SK-N-SH treated with all-trans-retinoic acid at 6 μM for 48 hours (cell line): ENCODE measurements at regions not wholly inside any gene's neighbourhood (a gene's known extent, or its start where the extent isn't known, plus 50 kb on each side); places are given as distances from the start of the nearest gene placed in this dataset.

ENCODE experiments used
- ATAC-seq: fragments of 200-7000 bp; cut with Tn5 transposase; 3 replicates; pipeline ENCODE4 v1.9.1; 2020; ENCODE audit warnings: mild to moderate bottlenecking, moderate library complexity
- CREB5 ChIP-seq: fragments of 250-450 bp; sonication (Bioruptor Pico); IDR thresholded peaks from 2 replicates; pipeline ENCODE4 v1.5.1; 2020; ENCODE audit warnings: low read depth, mild to moderate bottlenecking, moderate library complexity
- CSDC2 ChIP-seq: fragments of 250-450 bp; sonication (Bioruptor Pico); IDR thresholded peaks from 2 replicates; pipeline ENCODE4 v1.5.0; 2020; ENCODE audit warnings: mild to moderate bottlenecking, moderate library complexity
- ESRRG ChIP-seq: fragments of 250-450 bp; sonication (Bioruptor Pico); IDR thresholded peaks from 2 replicates; pipeline ENCODE4 v1.6.1; 2021; ENCODE audit warnings: mild to moderate bottlenecking
- GLIS3 ChIP-seq: fragments of 250-450 bp; sonication (Bioruptor Pico); IDR thresholded peaks from 2 replicates; pipeline ENCODE4 v1.5.0; 2020; ENCODE audit warnings: mild to moderate bottlenecking, moderate library complexity
- ISL1 ChIP-seq: fragments of 250-450 bp; sonication (Bioruptor Pico); IDR thresholded peaks from 2 replicates; pipeline ENCODE4 v2.1.2; 2022; ENCODE audit warnings: mild to moderate bottlenecking, moderate library complexity
- OSR1 ChIP-seq: fragments of 250-450 bp; sonication (Bioruptor Pico); IDR thresholded peaks from 2 replicates; pipeline ENCODE4 v1.8.0; 2022; ENCODE audit warnings: moderate library complexity, mild to moderate bottlenecking, inconsistent platforms
- PATZ1 ChIP-seq: fragments of 250-450 bp; sonication (Bioruptor Pico); IDR thresholded peaks from 2 replicates; pipeline ENCODE4 v1.8.0; 2020; ENCODE audit warnings: mild to moderate bottlenecking, moderate library complexity, borderline replicate concordance
- POU6F1 ChIP-seq: fragments of 250-450 bp; sonication (Bioruptor Pico); IDR thresholded peaks from 2 replicates; pipeline ENCODE4 v1.8.0; 2021; ENCODE audit warnings: low read depth, mild to moderate bottlenecking, moderate library complexity, borderline replicate concordance
- RARB ChIP-seq: fragments of 250-450 bp; sonication (Bioruptor Pico); IDR thresholded peaks from 2 replicates; pipeline ENCODE4 v1.8.0; 2021; ENCODE audit warnings: mild to moderate bottlenecking, moderate library complexity
- SNAI2 ChIP-seq: fragments of 250-450 bp; sonication (Bioruptor Pico); IDR thresholded peaks from 2 replicates; pipeline ENCODE4 v1.5.0; 2020; ENCODE audit warnings: mild to moderate bottlenecking, moderate library complexity
- TCF4 ChIP-seq: fragments of 250-450 bp; sonication (Bioruptor Pico); IDR thresholded peaks from 2 replicates; pipeline ENCODE4 v1.8.0; 2021; ENCODE audit warnings: mild to moderate bottlenecking, moderate library complexity, borderline replicate concordance
- TOX ChIP-seq: fragments of 250-450 bp; sonication (Bioruptor Pico); IDR thresholded peaks from 2 replicates; pipeline ENCODE4 v1.8.0; 2021; ENCODE audit warnings: mild to moderate bottlenecking, moderate library complexity, borderline replicate concordance
- ZC3H10 ChIP-seq: fragments of 250-450 bp; sonication (Bioruptor Pico); IDR thresholded peaks from 2 replicates; pipeline ENCODE4 v1.5.1; 2021; ENCODE audit warnings: mild to moderate bottlenecking, moderate library complexity
- ZFP3 ChIP-seq: fragments of 250-450 bp; sonication (Bioruptor Pico); IDR thresholded peaks from 2 replicates; pipeline ENCODE4 v1.5.0; 2020; ENCODE audit warnings: mild to moderate bottlenecking, moderate library complexity
- ZFP30 ChIP-seq: fragments of 450-650 bp; formaldehyde crosslinking; IDR thresholded peaks from 2 replicates; pipeline ENCODE4 v1.5.0; 2022; ENCODE audit warnings: mild to moderate bottlenecking, moderate library complexity
- ZNF565 ChIP-seq: fragments of 450-650 bp; formaldehyde crosslinking; conservative IDR thresholded peaks from 2 replicates; pipeline ENCODE4 v1.5.0; 2020; ENCODE audit warnings: low read depth, mild to moderate bottlenecking, moderate library complexity
- ZNF70 ChIP-seq: fragments of 450-650 bp; formaldehyde crosslinking; IDR thresholded peaks from 2 replicates; pipeline ENCODE4 v1.5.0; 2020; ENCODE audit warnings: mild to moderate bottlenecking, moderate library complexity
- ZNF8 ChIP-seq: fragments of 450-650 bp; formaldehyde crosslinking; IDR thresholded peaks from 2 replicates; pipeline ENCODE4 v1.5.0; 2020; ENCODE audit warnings: mild to moderate bottlenecking, moderate library complexity
- TF ChIP-seq, protein P1 (sequence below): fragments of 250-450 bp; sonication (Bioruptor Pico); IDR thresholded peaks from 2 replicates; pipeline ENCODE4 v1.5.0; 2020; ENCODE audit warnings: mild to moderate bottlenecking, moderate library complexity
- TF ChIP-seq, protein P2 (sequence below): fragments of 250-450 bp; sonication (Bioruptor Pico); IDR thresholded peaks from 2 replicates; pipeline ENCODE4 v1.5.1; 2021; ENCODE audit warnings: mild to moderate bottlenecking, moderate library complexity

- no peak for ATAC-seq
- no peak for TF ChIP-seq CSDC2
- TF ChIP-seq SNAI2: no peak
- TF ChIP-seq ZFP30 (CRISPR knock-in tag): no peak
- no peak for TF ChIP-seq ZNF565
- no peak for TF ChIP-seq GLIS3 (CRISPR knock-in tag)
- TF ChIP-seq, protein P1, sequence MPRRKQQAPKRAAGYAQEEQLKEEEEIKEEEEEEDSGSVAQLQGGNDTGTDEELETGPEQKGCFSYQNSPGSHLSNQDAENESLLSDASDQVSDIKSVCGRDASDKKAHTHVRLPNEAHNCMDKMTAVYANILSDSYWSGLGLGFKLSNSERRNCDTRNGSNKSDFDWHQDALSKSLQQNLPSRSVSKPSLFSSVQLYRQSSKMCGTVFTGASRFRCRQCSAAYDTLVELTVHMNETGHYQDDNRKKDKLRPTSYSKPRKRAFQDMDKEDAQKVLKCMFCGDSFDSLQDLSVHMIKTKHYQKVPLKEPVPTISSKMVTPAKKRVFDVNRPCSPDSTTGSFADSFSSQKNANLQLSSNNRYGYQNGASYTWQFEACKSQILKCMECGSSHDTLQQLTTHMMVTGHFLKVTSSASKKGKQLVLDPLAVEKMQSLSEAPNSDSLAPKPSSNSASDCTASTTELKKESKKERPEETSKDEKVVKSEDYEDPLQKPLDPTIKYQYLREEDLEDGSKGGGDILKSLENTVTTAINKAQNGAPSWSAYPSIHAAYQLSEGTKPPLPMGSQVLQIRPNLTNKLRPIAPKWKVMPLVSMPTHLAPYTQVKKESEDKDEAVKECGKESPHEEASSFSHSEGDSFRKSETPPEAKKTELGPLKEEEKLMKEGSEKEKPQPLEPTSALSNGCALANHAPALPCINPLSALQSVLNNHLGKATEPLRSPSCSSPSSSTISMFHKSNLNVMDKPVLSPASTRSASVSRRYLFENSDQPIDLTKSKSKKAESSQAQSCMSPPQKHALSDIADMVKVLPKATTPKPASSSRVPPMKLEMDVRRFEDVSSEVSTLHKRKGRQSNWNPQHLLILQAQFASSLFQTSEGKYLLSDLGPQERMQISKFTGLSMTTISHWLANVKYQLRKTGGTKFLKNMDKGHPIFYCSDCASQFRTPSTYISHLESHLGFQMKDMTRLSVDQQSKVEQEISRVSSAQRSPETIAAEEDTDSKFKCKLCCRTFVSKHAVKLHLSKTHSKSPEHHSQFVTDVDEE: no peak
- TF ChIP-seq OSR1 (CRISPR knock-in tag): no peak
- no peak for TF ChIP-seq TOX (CRISPR knock-in tag)
- TF ChIP-seq RARB (CRISPR knock-in tag): no peak
- TF ChIP-seq ZNF8 (CRISPR knock-in tag): no peak
- TF ChIP-seq ZC3H10 (CRISPR knock-in tag): no peak
Observed at GRCh38 chr21:41090981-41091380, 77.0 kb upstream of the BACE2 start.

- TF ChIP-seq SNAI2 (no peak), ZNF8 (CRISPR knock-in tag) (no peak), PATZ1 (no peak), ZNF565 (no peak), OSR1 (CRISPR knock-in tag) (no peak), CREB5 (CRISPR knock-in tag) (no peak), POU6F1 (CRISPR knock-in tag) (no peak), TCF4 (CRISPR knock-in tag) (no peak), GLIS3 (CRISPR knock-in tag) (no peak), ESRRG (CRISPR knock-in tag) (no peak), TOX (CRISPR knock-in tag) (no peak), RARB (CRISPR knock-in tag) (no peak), ZFP3 (no peak), ISL1 (CRISPR knock-in tag) (no peak), ZNF70 (CRISPR knock-in tag) (no peak)
- TF ChIP-seq, protein P2, sequence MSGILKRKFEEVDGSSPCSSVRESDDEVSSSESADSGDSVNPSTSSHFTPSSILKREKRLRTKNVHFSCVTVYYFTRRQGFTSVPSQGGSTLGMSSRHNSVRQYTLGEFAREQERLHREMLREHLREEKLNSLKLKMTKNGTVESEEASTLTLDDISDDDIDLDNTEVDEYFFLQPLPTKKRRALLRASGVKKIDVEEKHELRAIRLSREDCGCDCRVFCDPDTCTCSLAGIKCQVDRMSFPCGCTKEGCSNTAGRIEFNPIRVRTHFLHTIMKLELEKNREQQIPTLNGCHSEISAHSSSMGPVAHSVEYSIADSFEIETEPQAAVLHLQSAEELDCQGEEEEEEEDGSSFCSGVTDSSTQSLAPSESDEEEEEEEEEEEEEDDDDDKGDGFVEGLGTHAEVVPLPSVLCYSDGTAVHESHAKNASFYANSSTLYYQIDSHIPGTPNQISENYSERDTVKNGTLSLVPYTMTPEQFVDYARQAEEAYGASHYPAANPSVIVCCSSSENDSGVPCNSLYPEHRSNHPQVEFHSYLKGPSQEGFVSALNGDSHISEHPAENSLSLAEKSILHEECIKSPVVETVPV (CRISPR knock-in tag): no peak
- TF ChIP-seq, protein P1: no peak
- no peak for ATAC-seq
Observed at GRCh38 chr21:41091616-41092015, 76.3 kb upstream of the BACE2 start.
